IMR-90 (cell line): ENCODE measurements at regions not wholly inside any gene's neighbourhood (a gene's known extent, or its start where the extent isn't known, plus 50 kb on each side); places are given as distances from the start of the nearest gene placed in this dataset.

Source experiments
- ATAC-seq: fragments of 200-7000 bp; cut with Tn5 transposase; 2 replicates; pipeline ENCODE4 v1.9.1; 2020; ENCODE audit warnings: low read depth, mild to moderate bottlenecking, moderate library complexity
- BruUV-seq: library from RNA; stranded (reverse); fragments of 400-500 nt; replicated peaks from 2 replicates; lab custom pipeline; 2021; lab: Mats Ljungman, UMichigan
- CTCF ChIA-PET: fragments of 300-600 bp; formaldehyde crosslinking; extraction: SDS; loops from one replicate; lab custom pipeline; 2021; ENCODE audit warnings: antibody characterized with exemption; lab: Yijun Ruan, JAX
- POLR2A ChIA-PET: fragments of 300-600 bp; sonication (Branson Sonifier 250); formaldehyde crosslinking; loops from one replicate; lab custom pipeline; 2022; ENCODE audit warnings: antibody characterized with exemption; ENCODE audit not compliant: unreplicated experiment; lab: Charles Lee
- DNase-seq: peaks from one replicate; pipeline ENCODE4 v3.0.0; 2013
- H2AFZ ChIP-seq: replicated peaks from 2 replicates; pipeline ENCODE3; 2013; ENCODE audit warnings: low read length, mild to moderate bottlenecking; ENCODE audit not compliant: poor library complexity
- H2AK5ac ChIP-seq: 2 replicates; pipeline ENCODE4 v1.6.1; 2013; ENCODE audit warnings: low read depth, low read length, inconsistent platforms
- H2AK9ac ChIP-seq: replicated peaks from 2 replicates; pipeline ENCODE3; 2013; ENCODE audit warnings: mild to moderate bottlenecking, low read depth, low read length, moderate library complexity; ENCODE audit not compliant: poor library complexity
- H2BK120ac ChIP-seq: 2 replicates; pipeline ENCODE4 v1.6.1; 2013; ENCODE audit warnings: low read depth, low read length, inconsistent platforms
- H2BK15ac ChIP-seq: 3 replicates; pipeline ENCODE4 v1.6.1; 2013; ENCODE audit warnings: low read depth, low read length, inconsistent platforms
- H2BK20ac ChIP-seq: 2 replicates; pipeline ENCODE4 v1.6.1; 2013; ENCODE audit warnings: low read depth, mild to moderate bottlenecking, inconsistent platforms, low read length, moderate library complexity
- H2BK5ac ChIP-seq: 2 replicates; pipeline ENCODE4 v1.6.1; 2013; ENCODE audit warnings: mild to moderate bottlenecking, low read depth, low read length, inconsistent platforms; ENCODE audit not compliant: poor library complexity, severe bottlenecking
- H3K14ac ChIP-seq: replicated peaks from 2 replicates; pipeline ENCODE4 v1.6.1; 2013; ENCODE audit warnings: low read depth, low read length, inconsistent platforms
- H3K18ac ChIP-seq: 2 replicates; pipeline ENCODE4 v1.6.1; 2013; ENCODE audit warnings: low read depth, low read length, control low read depth
- H3K23ac ChIP-seq: 2 replicates; pipeline ENCODE4 v1.6.1; 2013; ENCODE audit warnings: low read depth, low read length, inconsistent platforms
- H3K27ac ChIP-seq: 2 replicates; pipeline ENCODE4 v1.5.1; 2013; ENCODE audit warnings: mild to moderate bottlenecking, control low read depth, low read length; ENCODE audit not compliant: insufficient read depth
- H3K27me3 ChIP-seq: 2 replicates; pipeline ENCODE4 v1.6.1; 2013; ENCODE audit warnings: low read length; ENCODE audit not compliant: control insufficient read depth, insufficient read depth
- H3K36me3 ChIP-seq: 2 replicates; pipeline ENCODE4 v1.6.1; 2013; ENCODE audit warnings: low read length, mixed read lengths; ENCODE audit not compliant: control insufficient read depth, insufficient read depth
- H3K4ac ChIP-seq: 2 replicates; pipeline ENCODE4 v1.6.1; 2013; ENCODE audit warnings: low read depth, low read length, inconsistent platforms
- H3K4me1 ChIP-seq: 2 replicates; pipeline ENCODE4 v1.6.1; 2013; ENCODE audit warnings: low read length, mixed read lengths; ENCODE audit not compliant: control insufficient read depth, insufficient read depth
- H3K4me2 ChIP-seq: 2 replicates; pipeline ENCODE4 v1.6.1; 2013; ENCODE audit warnings: low read depth, mild to moderate bottlenecking, control low read depth, low read length, moderate library complexity
- H3K4me3 ChIP-seq: 2 replicates; pipeline ENCODE4 v1.5.1; 2013; ENCODE audit warnings: low read depth, mild to moderate bottlenecking, control low read depth, low read length, moderate library complexity; ENCODE audit not compliant: insufficient read depth
- H3K56ac ChIP-seq: 2 replicates; pipeline ENCODE4 v1.6.1; 2013; ENCODE audit warnings: low read length, inconsistent platforms; ENCODE audit not compliant: insufficient read depth; ENCODE audit errors: extremely low read depth
- H3K79me1 ChIP-seq, 2 experiments: 2 replicates each; pipeline ENCODE4 v1.6.1; 2013; ENCODE audit warnings: low read length in 2 of 2, inconsistent platforms in 1 of 2, low read depth in 1 of 2
- H3K9ac ChIP-seq: 2 replicates; pipeline ENCODE4 v1.6.1; 2013; ENCODE audit warnings: low read depth, low read length, control low read depth
- H3K9me1 ChIP-seq: 2 replicates; pipeline ENCODE4 v1.6.1; 2013; ENCODE audit warnings: low read length, inconsistent platforms; ENCODE audit not compliant: insufficient read depth
- H3K9me3 ChIP-seq: 2 replicates; pipeline ENCODE4 v1.6.1; 2013; ENCODE audit warnings: low read length; ENCODE audit not compliant: control insufficient read depth, insufficient read depth
- H4K20me1 ChIP-seq: 2 replicates; pipeline ENCODE4 v1.6.1; 2013; ENCODE audit warnings: low read length, inconsistent platforms; ENCODE audit not compliant: insufficient read depth
- H4K5ac ChIP-seq: 2 replicates; pipeline ENCODE4 v1.6.1; 2013; ENCODE audit warnings: mild to moderate bottlenecking, low read depth, low read length, control low read depth
- H4K8ac ChIP-seq, 2 experiments: 2 replicates each; pipeline ENCODE4 v1.6.1; 2013; ENCODE audit warnings: low read depth in 2 of 2, low read length in 2 of 2, control low read depth in 1 of 2, inconsistent platforms in 1 of 2
- H4K91ac ChIP-seq: 2 replicates; pipeline ENCODE4 v1.6.1; 2013; ENCODE audit warnings: low read depth, low read length, inconsistent platforms; ENCODE audit not compliant: insufficient read depth
- MAZ ChIP-seq: IDR thresholded peaks from 2 replicates; pipeline ENCODE4 v1.6.1; 2012; ENCODE audit warnings: low read depth, mild to moderate bottlenecking, low read length, improper control_type of control experiment, moderate library complexity, borderline replicate concordance
- MXI1 ChIP-seq: IDR thresholded peaks from 2 replicates; pipeline ENCODE4 v1.6.1; 2012; ENCODE audit warnings: low read depth, mild to moderate bottlenecking, low read length, moderate library complexity, borderline replicate concordance
- POLR2A ChIP-seq: IDR thresholded peaks from 2 replicates; pipeline ENCODE4 v1.6.1; 2012; ENCODE audit warnings: mild to moderate bottlenecking, low read depth, low read length
- RCOR1 ChIP-seq: IDR thresholded peaks from 2 replicates; pipeline ENCODE4 v1.6.1; 2012; ENCODE audit warnings: mild to moderate bottlenecking, low read length, improper control_type of control experiment; ENCODE audit not compliant: insufficient replicate concordance
- dilution Hi-C: fragments of 300-500 bp; cut with HindIII; formaldehyde crosslinking; loops from one replicate; pipeline ENCODE4 v1.14.3; 2018; ENCODE audit warnings: low sequenced_read_pairs; ENCODE audit not compliant: unreplicated experiment
- in situ Hi-C: fragments of 300-500 bp; cut with MboI; formaldehyde crosslinking; loops from 3 replicates; pipeline ENCODE4 v1.14.3; 2019; ENCODE audit warnings: low sequenced_read_pairs, inconsistent platforms, mixed read lengths
- intact Hi-C: fragments of 100-400 bp; cut with micrococcal nuclease; formaldehyde crosslinking; loops from 2 replicates; pipeline ENCODE4 v1.10.0; 2022

GRCh38 chr9:13411791-13412190, 132.3 kb upstream of the MPDZ start:
- Histone ChIP-seq H4K91ac (no peak overlapping the region), H3K18ac (no peak overlapping the region)
- ATAC-seq = no peak

More at GRCh38 chr9:13411791-13412190, 132.3 kb upstream of the MPDZ start:
- Histone ChIP-seq H3K27me3 (no peaks in the 10 kb centered on the region), H3K14ac (no peak overlapping the region), H3K4ac (no peak overlapping the region), H2BK15ac (no peak overlapping the region), H3K4me1 (no peaks in the 10 kb centered on the region), H3K27ac (no peak overlapping the region), H4K5ac (no peak overlapping the region), H2AK5ac (no peak overlapping the region), H3K9ac (no peak overlapping the region), H3K36me3 (no peaks in the 10 kb centered on the region), H3K9me3 (no peaks in the 10 kb centered on the region), H3K4me2 (no peak overlapping the region), H2AK9ac (no peak overlapping the region), H3K9me1 (no peaks in the 10 kb centered on the region), H3K79me1 (no peaks in the 10 kb centered on the region), H4K8ac (no peak overlapping the region), H3K23ac (no peak overlapping the region), H2BK20ac (no peak overlapping the region), H3K56ac (no peak overlapping the region), H3K4me3 (no peak overlapping the region), H2BK120ac (no peak overlapping the region), H2BK5ac (no peak overlapping the region), H2AFZ (no peak overlapping the region), H4K20me1 (no peaks in the 10 kb centered on the region)
- POLR2A ChIA-PET = no interaction called here
- intact Hi-C loops (loop anchor here (10.0 kb wide), 1 partner anchor 117 kb away; no protein-coding TSS in a partner anchor), dilution Hi-C loops (no loop called here), in situ Hi-C loops (no loop called here)
- TF ChIP-seq RCOR1 = no peak
- no peak for TF ChIP-seq MAZ
- TF ChIP-seq MXI1 = no peak
- no peak for TF ChIP-seq POLR2A
- DNase-seq = no peak
- CTCF ChIA-PET = interaction anchor here (1.0 kb wide), 1 partner anchor 16 kb away, joined by 4 read pairs; no protein-coding TSS in a partner anchor
- no TSS peak for BruUV-seq
